GM19240 (cell line): ENCODE measurements at regions not wholly inside any gene's neighbourhood (a gene's known extent, or its start where the extent isn't known, plus 50 kb on each side); places are given as distances from the start of the nearest gene placed in this dataset.

Experiments
- DNase-seq: peaks from one replicate; pipeline ENCODE4 v3.0.0; 2011; ENCODE audit warnings: low spot score; ENCODE audit not compliant: insufficient read length

DNA sequence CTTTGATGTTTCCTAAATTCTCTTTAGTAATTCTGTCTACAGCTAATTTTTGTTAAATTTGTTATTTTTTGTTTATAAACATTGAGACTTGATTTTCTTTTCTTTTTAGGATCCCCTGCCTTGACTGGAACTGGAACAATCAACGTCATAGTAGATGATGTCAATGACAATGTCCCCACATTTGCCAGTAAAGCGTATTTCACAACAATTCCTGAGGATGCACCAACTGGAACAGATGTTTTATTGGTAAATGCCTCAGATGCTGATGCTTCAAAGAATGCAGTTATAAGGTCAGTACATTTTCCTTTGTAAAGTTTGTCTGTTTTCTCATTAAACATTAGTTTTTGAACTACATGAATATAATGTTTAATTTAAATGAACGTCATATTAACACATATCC lies 119.4 kb downstream of the FAT4 start:
- no peak for DNase-seq

DNA sequence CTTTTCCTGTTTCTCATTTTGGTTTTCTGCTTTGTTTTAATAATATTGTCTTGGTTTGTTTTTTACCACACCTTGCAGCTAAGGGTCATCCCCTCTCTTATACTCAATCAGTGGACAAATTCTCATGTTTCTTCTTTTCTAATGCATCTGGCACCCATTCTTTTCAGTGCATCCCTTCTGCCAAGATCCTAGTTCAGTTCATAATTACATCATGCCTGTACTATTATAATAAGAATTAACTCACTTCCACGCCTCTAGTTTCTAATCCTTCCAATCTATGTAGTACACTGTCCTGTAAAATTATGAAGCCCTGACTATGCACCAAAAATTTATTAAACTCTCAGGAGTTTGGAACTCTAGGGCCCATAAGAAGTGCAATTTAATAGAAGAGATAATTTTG lies 126.1 kb downstream of the FAT4 start:
- DNase-seq: no peak

DNA sequence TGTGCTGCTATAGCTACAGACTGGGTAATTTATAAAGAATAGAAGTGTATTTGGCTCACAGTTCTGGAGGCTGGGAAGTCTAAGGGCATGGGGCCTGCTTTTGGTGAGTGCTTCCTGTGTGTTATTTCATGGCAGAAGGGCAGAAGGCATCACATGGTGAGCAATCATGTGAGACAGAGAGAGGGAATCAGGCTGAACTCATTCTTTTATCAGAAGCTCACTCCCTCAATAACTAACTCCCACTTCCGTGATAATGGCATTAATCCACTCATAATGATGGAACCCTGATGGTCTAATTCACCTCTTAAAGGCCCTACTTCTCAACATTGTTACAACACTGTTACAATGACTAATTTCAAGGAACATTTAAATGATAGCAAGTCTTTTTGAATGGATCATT lies 129.4 kb downstream of the FAT4 start:
- no peak for DNase-seq

DNA sequence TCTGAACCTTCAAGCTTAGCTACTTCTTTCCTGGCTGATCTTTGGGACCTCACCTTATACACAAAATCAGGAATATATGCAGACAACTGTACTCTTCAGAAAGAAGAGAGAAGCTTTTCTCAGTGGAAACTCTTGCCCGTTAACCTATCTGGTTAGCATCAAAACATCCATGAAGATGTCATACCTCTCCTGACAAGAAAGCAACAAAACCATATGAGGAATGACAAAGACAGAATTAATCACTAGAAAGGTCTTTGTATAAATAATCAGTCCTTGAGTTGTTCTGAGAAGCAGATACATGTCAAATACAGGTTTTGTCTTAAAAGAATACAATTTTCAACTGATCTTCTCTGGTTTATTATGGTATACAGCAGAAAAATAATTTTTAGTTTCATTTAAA lies 130.8 kb downstream of the FAT4 start:
- no peak for DNase-seq

DNA sequence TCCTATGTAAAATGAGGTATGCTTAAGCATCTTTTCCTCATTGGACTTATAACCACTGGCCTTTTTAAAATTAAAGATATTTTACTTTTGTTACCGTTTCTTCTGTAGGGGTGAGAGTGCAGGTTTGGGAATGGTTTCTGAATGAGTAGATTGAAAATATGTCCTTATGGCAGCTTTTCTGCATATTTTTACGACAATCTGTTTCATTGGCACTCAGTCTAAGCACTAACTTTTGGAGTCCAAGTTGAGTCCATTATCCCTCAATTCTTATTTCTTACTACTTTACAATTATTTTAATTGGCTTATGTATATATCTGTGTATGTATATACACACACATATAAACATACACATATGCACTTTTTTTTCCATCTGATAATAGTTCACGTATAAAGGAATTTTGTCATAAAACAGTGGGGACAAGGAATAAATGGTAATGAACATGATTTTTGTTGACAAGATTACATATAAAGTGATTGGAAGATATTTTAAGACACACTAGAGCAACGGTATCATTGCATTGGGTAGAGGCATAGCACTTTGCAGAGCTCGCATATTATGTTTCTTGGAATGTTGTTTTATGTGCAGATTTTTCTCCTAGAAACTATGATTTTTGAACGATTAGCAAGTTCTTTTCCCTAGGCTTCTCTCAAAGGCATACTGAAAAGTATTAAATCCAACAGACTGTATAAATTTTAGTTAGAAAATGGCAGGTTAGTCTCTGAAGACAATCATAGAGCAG lies 133.0 kb downstream of the FAT4 start:
- DNase-seq: no peak

DNA sequence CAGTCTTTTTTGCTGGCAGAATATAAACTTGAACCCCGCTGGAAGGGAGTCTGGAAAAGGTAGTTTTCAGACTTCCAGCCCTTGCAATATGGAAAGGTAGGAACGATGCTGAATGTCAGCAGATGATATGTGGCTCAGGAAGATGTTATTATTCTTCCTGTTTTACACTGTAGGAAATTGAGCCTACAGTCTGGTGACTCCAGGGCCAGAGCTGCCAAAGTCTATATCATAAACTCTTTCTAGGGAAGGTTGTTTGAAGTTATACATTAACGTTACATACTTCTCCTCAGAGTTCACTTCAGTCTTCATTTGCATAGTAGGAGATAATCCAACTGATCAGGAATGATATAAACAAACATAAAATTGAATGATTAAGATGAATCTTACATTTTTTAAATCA lies 141.3 kb downstream of the FAT4 start:
- no peak for DNase-seq

DNA sequence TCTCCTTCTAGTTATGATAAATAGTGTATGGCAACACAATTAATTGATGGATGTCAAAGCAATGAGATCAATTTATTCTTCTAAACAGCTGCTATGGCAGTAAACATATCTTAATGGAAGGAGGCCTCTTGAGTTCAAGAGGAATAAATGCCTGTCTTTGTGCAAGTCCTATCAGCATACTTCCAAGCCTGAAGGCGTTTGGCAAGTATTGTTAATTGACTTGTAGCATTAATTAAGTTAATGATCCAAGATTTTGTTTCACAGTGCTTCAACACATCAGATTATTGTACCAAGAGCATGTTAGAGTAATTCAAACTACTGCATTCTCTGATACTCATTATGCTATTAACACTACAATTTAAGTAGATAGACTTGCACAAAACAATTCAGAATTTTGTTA lies 144.8 kb downstream of the FAT4 start:
- DNase-seq: no peak

DNA sequence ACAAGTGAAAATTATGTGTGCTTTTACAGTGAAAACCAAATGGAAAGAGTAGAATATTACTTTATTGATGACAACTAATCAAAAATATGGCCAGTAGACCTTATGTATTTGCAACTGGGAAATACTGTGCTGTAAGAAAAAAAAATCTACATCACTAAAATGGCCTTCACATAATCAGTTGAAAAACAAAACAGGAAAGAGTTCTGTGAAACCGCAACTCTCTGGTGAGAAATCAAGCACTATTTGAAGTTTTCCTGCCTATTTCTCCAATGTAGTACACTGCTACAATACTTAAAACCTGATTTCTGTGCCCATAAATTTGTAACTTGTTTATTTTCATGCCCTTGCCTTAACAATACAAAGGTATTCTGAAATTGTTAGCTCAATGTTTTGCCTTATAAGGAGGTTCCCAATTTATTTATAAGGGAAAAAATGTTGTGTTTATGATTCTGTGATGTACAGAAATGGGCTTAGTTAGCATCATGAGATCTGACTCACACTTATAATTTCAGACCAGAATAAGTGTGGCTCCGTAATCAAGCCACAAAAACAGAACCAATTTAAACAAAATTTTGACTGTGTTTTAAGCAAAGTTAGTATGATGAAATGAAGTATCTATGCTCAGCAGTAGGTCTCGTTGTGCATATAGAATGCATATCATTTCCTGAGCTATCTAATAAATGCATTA lies 147.1 kb downstream of the FAT4 start:
- DNase-seq: no peak

DNA sequence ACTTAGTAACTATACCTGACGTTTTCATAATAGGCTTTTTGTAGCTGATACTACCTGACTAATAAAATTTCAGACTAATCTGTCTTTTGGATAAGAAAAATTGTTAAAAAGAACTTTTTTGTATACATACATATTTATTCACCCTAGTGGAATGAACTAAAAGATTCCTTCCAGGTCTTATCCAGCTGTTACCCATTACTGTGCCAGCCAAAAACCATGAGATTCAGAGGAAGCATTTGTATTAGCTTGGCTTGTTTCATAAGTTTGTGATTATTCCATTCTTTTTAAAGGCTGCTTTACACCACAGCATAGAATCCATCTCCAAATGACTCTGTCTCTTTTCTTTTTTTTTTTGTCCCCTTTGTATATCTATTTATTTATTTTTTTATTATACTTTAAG lies 149.4 kb downstream of the FAT4 start:
- no peak for DNase-seq

DNA sequence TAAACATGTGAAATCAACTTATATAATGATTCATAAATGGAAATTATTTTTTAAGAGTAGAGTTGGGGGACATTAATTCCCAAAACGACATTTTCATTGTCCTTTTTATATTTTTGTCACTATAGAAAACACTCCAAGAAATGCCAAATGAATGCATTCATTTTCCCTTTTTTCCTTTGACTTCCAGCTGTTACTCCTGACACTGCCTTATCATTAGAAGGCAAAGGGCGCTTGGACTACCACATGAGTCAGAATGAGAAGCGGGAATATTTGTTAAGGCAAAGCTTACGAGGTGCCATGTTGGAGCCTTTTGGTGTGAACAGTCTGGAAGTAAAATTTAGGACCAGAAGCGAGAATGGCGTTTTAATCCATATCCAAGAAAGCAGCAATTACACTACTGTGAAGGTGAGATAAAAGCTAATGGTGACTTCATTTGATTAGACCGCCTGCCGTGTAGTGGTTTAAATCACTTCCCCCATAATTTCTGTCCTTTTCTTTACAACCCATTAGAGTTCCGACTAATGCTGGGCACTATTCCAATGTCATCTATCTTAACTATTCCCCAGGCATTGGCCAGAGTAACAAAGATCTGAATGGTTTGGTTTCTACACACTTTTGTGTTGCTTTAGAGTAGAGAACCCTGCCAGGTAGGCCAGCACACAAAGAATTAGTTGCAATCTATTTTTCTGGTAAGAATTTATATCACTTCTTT lies 166.7 kb downstream of the FAT4 start:
- DNase-seq: no peak

DNA sequence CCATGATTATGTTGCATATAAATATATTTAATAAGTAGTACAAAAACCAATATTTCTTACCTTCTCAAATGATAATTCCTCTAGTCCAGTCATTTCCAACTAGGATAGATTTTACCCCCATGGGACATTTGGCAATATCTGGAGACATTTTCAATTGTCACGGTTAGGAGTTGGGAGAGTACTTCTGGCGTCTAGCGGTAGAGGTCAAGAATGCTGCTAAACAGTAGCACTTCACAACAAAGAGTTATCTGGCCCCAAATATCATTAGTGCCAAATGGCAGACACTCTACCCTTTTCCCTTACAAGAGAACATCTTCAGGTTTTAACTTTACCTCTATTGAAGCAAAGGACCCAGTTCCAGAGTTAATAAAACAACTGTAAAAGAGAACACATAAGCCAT lies 168.1 kb downstream of the FAT4 start:
- no peak for DNase-seq

DNA sequence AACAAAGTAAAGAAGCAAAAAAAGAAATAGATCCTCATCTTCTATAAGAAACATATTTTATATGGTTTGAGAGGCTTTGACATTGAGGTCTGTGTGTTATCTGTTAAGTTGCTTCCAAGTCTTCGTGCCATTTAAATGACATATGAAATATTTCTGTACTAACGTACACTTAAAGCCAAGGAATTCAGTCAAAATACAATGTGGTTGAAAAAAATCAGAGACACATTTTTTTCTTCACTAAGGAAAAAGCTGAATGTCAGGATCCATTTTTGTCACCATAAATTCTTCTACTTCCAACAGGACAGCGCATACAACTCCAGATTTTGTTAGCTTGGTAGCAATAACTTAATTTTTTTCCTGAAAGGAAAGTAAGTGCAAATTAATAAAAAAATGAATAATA lies 168.5 kb downstream of the FAT4 start:
- no peak for DNase-seq

DNA sequence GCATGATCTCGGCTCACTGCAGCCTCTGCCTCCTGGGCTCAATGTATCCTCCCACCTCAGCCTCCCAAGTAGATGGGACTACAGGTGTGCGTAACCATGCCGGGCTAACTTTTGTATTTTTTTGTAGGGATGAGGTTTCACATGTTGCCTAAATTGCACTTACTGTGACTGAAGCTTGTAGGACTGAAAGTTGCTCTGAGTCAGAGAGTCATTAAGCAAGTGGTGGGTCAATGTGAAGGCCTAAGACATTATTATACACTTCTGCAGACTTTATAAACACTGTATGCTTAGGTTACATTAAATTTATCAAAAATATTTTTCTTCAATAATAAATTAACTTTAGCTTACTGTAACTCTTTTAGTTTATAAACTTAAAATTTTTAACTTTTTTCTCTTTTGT lies 170.2 kb downstream of the FAT4 start:
- DNase-seq: no peak

DNA sequence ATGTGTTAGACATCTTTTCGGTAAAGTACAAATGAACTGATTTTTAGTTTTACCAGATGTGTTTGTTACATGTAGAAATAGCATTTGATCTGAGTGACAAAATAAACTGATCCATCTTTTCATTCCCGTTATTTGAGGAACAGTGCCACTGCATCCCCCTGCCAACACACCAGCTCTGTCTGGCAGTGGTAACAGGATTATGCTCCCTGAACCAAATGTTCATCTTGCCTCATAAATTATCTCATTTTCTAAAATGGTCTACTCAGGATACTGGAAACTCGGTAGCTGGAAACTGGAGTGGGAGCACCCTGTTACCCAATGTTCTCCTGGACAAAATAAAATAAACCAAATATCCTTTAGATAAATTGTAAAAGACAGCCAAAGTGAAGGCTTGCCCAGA lies 171.6 kb downstream of the FAT4 start:
- DNase-seq: no peak

DNA sequence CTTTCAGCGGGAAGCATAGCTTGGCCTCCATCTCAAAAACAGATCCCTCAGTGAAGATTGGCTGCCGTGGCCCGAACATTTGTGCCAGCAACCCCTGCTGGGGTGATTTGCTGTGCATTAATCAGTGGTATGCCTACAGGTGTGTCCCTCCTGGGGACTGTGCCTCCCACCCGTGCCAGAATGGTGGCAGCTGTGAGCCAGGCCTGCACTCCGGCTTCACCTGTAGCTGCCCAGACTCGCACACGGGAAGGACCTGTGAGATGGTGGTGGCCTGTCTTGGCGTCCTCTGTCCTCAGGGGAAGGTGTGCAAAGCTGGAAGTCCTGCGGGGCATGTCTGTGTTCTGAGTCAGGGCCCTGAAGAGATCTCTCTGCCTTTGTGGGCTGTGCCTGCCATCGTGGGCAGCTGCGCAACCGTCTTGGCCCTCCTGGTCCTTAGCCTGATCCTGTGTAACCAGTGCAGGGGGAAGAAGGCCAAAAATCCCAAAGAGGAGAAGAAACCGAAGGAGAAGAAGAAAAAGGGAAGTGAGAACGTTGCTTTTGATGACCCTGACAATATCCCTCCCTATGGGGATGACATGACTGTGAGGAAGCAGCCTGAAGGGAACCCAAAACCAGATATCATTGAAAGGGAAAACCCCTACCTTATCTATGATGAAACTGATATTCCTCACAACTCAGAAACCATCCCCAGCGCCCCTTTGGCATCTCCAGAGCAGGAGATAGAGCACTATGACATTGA lies 175.4 kb downstream of the FAT4 start:
- DNase-seq: no peak

DNA sequence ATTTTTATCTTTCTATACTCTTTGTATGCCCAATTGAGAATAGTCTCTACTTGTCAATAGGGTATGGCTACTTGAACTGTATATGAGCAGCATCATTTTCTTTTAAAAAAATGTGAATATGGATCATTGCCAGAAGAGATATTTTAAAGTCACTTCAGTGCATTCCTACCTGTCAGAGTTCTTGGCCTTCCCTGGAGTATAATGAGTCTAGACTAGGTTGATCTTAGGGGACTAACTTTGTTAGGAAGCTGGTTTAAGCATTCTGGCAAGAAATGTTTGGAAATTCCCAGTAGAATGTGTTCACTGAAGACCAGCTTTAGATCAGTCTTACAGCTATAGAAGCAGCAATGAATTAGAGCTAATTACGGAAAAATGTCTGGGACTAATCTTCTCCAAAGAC lies 178.2 kb downstream of the FAT4 start:
- no peak for DNase-seq

DNA sequence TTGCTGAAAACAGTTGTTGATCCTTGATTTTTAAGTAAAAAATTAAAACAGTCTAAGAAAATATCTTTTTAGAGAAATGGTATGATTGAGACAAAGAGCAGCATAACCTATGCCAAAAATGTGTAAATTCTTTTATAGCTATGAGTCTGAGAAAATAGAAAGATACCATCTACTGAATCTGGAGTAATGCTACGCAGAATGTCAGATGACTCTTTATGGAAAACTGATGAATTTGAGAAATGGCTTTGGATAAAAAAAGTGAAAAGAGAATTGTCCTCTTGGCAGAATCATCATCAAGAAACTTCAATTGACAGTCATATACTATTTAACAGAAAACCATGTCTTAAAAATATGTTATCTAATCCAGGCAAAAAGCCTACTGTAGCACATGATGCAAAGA lies 183.1 kb downstream of the FAT4 start:
- no peak for DNase-seq

DNA sequence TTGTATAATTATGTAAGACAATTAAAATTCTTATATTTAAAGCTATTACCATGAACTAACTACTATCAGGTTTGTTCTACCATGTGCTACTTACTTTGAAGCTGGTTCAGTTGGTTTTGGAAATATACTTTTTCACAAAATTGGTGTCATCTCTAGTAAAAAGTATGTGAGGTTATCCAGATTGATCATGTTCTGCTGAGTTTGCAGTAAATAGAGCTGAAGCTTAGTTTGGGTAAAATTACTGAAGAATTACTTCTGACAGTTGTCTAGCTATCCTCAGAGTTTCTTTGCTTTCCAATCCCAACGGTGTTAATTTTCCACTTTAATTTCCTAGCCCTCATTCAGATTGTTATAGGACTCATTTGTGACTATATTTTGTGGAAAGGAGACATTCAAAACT lies 184.2 kb downstream of the FAT4 start:
- DNase-seq: no peak

DNA sequence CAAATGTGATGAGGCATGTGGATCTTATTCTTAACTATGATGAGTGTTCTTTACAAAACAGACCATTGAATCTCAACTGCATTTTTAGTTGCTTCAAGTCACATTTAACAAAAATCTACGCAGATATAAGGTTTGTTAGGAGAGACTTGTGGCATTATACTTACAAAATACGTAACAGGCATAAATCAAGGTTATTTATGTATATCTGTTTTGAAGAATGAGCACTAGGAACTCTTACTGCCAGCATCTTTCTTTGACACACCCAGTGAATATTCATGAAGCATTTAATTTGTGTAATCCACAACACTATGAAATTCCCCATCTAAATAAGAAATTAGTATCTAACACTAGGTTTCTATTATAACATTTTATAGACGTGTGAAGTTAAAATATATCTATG lies 186.3 kb downstream of the FAT4 start:
- no peak for DNase-seq

DNA sequence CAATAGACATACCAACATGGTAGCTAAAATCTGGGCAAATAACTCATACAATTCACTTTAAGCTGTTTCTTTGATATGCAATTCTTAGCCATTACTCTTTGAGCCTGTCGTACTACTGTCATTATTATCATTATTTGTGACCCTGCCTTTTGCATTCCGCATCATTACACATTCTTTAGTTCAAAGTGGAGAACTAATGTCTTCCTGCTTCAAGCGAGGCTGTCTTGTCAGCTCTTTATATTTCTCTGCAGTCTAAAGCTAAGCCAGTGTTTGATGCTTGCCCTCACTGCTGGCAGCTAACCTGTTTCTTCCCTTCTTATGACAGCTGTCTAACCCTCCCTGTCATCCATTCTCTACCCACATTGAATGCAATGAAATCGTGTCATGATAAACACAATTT lies 186.8 kb downstream of the FAT4 start:
- no peak for DNase-seq

DNA sequence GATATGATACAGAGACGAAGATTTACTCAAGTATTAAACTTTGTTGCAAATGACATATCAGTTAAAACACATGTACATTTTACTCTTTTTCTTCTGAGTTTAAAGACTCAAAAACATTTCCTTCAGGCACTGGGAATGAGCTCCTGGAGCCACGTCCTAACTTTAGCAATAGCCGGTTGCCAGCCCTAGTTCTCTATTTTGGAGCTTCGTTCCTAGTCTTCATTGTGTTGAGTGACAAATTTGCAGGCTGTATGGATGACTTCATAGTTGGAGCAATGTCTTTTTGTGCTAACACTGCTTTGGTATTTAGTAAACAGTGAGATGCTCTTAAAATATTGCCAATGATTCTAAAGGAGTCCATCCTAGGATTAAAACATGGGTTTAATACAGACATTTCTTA lies 190.9 kb downstream of the FAT4 start:
- no peak for DNase-seq

DNA sequence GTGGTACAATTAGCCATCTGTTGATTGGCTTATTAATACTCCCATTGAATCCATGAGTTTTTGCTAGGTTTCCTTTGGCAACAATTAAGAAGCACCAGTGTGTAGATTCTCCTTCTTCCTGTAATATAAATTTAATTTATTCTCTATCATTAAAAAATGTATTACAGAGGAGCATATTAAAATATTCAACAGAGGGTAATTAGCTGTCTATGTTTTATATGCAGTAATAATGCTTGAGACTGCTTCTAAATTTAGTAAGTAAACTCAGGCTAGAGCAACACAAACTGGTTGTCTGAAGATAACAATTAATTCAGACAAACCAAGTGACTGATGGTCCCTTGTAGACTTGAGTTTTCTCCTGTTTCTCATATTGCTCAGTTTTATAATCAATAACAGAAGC lies 192.4 kb downstream of the FAT4 start:
- DNase-seq: no peak
